GM12878 (cell line): ENCODE measurements at regions not wholly inside any gene's neighbourhood (a gene's known extent, or its start where the extent isn't known, plus 50 kb on each side); places are given as distances from the start of the nearest gene placed in this dataset.

Source experiments
- ATAC-seq: fragments of 200-7000 bp; cut with Tn5 transposase; 3 replicates; pipeline ENCODE4 v1.9.1; 2020; ENCODE audit warnings: mild to moderate bottlenecking, moderate library complexity
- BruUV-seq: library from RNA; stranded (reverse); fragments of 400-500 nt; replicated peaks from 2 replicates; lab custom pipeline; 2021; lab: Mats Ljungman, UMichigan
- CTCF ChIA-PET: fragments of 300-600 bp; sonication (Branson Sonifier 250); formaldehyde crosslinking; extraction: SDS; loops from one replicate; lab custom pipeline; 2021; ENCODE audit warnings: inconsistent platforms; lab: Yijun Ruan, JAX
- POLR2A ChIA-PET: fragments of 350-600 bp; formaldehyde crosslinking; extraction: SDS; loops from one replicate; lab custom pipeline; 2021; ENCODE audit warnings: inconsistent platforms; lab: Charles Lee
- RAD21 ChIA-PET: fragments of 300-600 bp; sonication (Branson Sonifier 250); formaldehyde crosslinking; loops from one replicate; lab custom pipeline; 2023; ENCODE audit warnings: antibody characterized with exemption; ENCODE audit not compliant: unreplicated experiment; lab: Charles Lee
- SMC1A ChIA-PET: fragments of 300-600 bp; sonication (Branson Sonifier 250); formaldehyde crosslinking; loops from one replicate; lab custom pipeline; 2023; ENCODE audit not compliant: unreplicated experiment, uncharacterized antibody; lab: Charles Lee
- DNase-seq: peaks from one replicate; pipeline ENCODE4 v3.0.0-alpha.2; 2011; ENCODE audit warnings: low read depth, low spot score
- FAIRE-seq: peaks from 3 replicates; lab custom pipeline; 2011; peaks lifted over from hg19 to GRCh38; lab: Jason Lieb, UNC
- H2AFZ ChIP-seq: 2 replicates; pipeline ENCODE4 v1.6.0; 2011; ENCODE audit warnings: low read depth, low read length, control low read depth; ENCODE audit not compliant: control insufficient read depth
- H3K27ac ChIP-seq: 2 replicates; pipeline ENCODE4 v1.5.1; 2011; ENCODE audit warnings: control low read depth; ENCODE audit not compliant: control insufficient read depth, insufficient read depth
- H3K27me3 ChIP-seq, 2 experiments: replicated peaks in 1 of 2; 2 replicates each; pipeline versions ENCODE4 v1.6.0 to v1.6.1; 2011; ENCODE audit warnings: low read length in 1 of 2; ENCODE audit not compliant: control insufficient read depth in 2 of 2, insufficient read depth in 2 of 2
- H3K36me3 ChIP-seq, 2 experiments: 2 replicates each; pipeline ENCODE4 v1.5.1; 2011; ENCODE audit warnings: low read length in 1 of 2; ENCODE audit not compliant: control insufficient read depth in 2 of 2, insufficient read depth in 2 of 2
- H3K4me1 ChIP-seq: 2 replicates; pipeline ENCODE4 v1.6.1; 2011; ENCODE audit warnings: mild to moderate bottlenecking, low read length, moderate library complexity, mixed read lengths; ENCODE audit not compliant: control insufficient read depth, insufficient read depth
- H3K4me2 ChIP-seq: 2 replicates; pipeline ENCODE4 v1.6.0; 2011; ENCODE audit warnings: control low read depth; ENCODE audit not compliant: control insufficient read depth, insufficient read depth
- H3K4me3 ChIP-seq: fragments of 200-600 bp; sonication (generic); 2 replicates; pipeline ENCODE4 v1.5.1; 2016
- H3K79me2 ChIP-seq: 2 replicates; pipeline ENCODE4 v1.6.0; 2011; ENCODE audit warnings: low read length; ENCODE audit not compliant: control insufficient read depth, insufficient read depth
- H3K9ac ChIP-seq: 2 replicates; pipeline ENCODE4 v1.8.0; 2011; ENCODE audit warnings: low read length, control low read depth, mixed read lengths; ENCODE audit not compliant: control insufficient read depth, insufficient read depth
- H3K9me3 ChIP-seq: replicated peaks from 3 replicates; pipeline ENCODE4 v1.5.1; 2011; ENCODE audit warnings: mild to moderate bottlenecking, low read length; ENCODE audit not compliant: control insufficient read depth, insufficient read depth
- H4K20me1 ChIP-seq: 2 replicates; pipeline ENCODE4 v1.6.0; 2011; ENCODE audit not compliant: control insufficient read depth, insufficient read depth
- ATF3 ChIP-seq: IDR thresholded peaks from 2 replicates; pipeline ENCODE4 v1.6.1; 2011; ENCODE audit warnings: low read depth, mild to moderate bottlenecking, low read length, moderate library complexity, borderline replicate concordance; ENCODE audit errors: extremely low read depth
- BCL11A ChIP-seq: IDR thresholded peaks from 2 replicates; pipeline ENCODE4 v1.6.1; 2011; ENCODE audit warnings: low read depth, low read length
- DPF2 ChIP-seq: fragments of 450-650 bp; IDR thresholded peaks from 2 replicates; pipeline ENCODE4 v1.6.1; 2017; ENCODE audit warnings: mild to moderate bottlenecking
- KLF5 ChIP-seq: fragments of 450-650 bp; IDR thresholded peaks from 2 replicates; pipeline ENCODE4 v1.6.1; 2014; ENCODE audit warnings: mild to moderate bottlenecking; ENCODE audit not compliant: partially characterized antibody
- MTA2 ChIP-seq: fragments of 450-650 bp; IDR thresholded peaks from 2 replicates; pipeline ENCODE4 v1.6.1; 2016; ENCODE audit warnings: low read depth, mild to moderate bottlenecking, moderate library complexity
- MTA3 ChIP-seq: IDR thresholded peaks from 2 replicates; pipeline ENCODE4 v1.6.1; 2012; ENCODE audit warnings: low read length, inconsistent platforms, borderline replicate concordance
- NFYB ChIP-seq: IDR thresholded peaks from 2 replicates; pipeline ENCODE4 v1.6.1; 2011; ENCODE audit warnings: low read depth, mild to moderate bottlenecking, low read length, improper control_type of control experiment, moderate library complexity; ENCODE audit not compliant: insufficient read depth
- RELB ChIP-seq: fragments of 450-650 bp; IDR thresholded peaks from 2 replicates; pipeline ENCODE4 v1.6.1; 2017; ENCODE audit warnings: low read depth, mild to moderate bottlenecking, moderate library complexity
- REST ChIP-seq: IDR thresholded peaks from 2 replicates; pipeline ENCODE4 v1.6.1; 2012; ENCODE audit warnings: mild to moderate bottlenecking, low read depth, low read length
- STAT3 ChIP-seq: IDR thresholded peaks from 2 replicates; pipeline ENCODE4 v1.6.1; 2011; ENCODE audit warnings: low read depth, low read length, improper control_type of control experiment
- TARDBP ChIP-seq: IDR thresholded peaks from 2 replicates; pipeline ENCODE4 v1.6.1; 2016; ENCODE audit warnings: borderline replicate concordance
- TCF3 ChIP-seq: IDR thresholded peaks from 2 replicates; pipeline ENCODE4 v1.6.1; 2012; ENCODE audit warnings: low read depth, mild to moderate bottlenecking, low read length, borderline replicate concordance; ENCODE audit not compliant: insufficient read depth
- ZNF274 ChIP-seq: IDR thresholded peaks from one replicate; pipeline ENCODE4 v1.8.0; 2011; ENCODE audit not compliant: insufficient read length, insufficient read depth
- WGBS: methylation state at CpG from one replicate; pipeline ENCODE4 v1.1.6; 2016; ENCODE audit warnings: low lambda C conversion rate; ENCODE audit not compliant: insufficient replicate concordance, insufficient coverage; ENCODE audit errors: missing lambda C conversion rate; 5-methylcytosine and 5-hydroxymethylcytosine counted together
- in situ Hi-C: fragments of 300-500 bp; cut with MboI; formaldehyde crosslinking; loops from 9 replicates; pipeline ENCODE4 v1.14.3; 2018; ENCODE audit warnings: mixed read lengths
- intact Hi-C: fragments of 100-400 bp; cut with micrococcal nuclease; formaldehyde crosslinking; loops from one replicate; pipeline ENCODE4 v1.14.2; 2022; ENCODE audit not compliant: unreplicated experiment

DNA sequence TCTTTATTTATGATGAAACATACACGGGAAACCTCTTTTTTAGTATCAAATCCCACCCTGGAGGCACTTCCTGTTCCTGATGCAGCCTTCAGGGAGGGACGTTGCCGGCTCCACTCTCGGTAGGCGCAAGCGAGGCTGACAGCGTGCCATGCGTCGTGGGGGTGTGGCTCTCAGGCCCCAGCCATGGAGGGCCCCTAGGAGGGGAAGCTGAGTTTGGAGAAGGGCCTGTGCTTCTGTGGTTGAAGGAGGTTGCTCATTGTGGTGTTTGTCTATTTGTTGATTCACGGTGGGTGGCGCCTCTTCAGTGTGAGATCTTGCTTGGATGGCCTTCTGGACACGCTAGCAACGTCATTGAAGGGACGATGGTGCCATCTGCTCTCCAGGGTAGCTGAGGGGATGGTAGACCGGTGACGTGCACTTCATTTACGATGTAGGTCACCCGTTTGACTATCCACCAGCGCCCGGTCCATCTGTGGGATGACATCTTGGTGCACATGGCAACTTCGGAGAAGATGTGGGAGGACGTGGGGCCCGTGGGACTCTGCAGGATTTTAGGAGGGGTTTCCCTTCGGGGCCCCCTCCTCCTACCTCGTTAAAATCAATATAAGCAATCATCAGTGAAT, 126.3 kb upstream of the RTL1 start (continued):
- no peak for TF ChIP-seq ATF3
- no peak for TF ChIP-seq DPF2
- no peak for TF ChIP-seq RELB

GRCh38 chr14:101030586-101030985, 127.1 kb upstream of the RTL1 start:
- H3K4me1 ChIP-seq, result no peaks in the 10 kb centered on the region
- POLR2A ChIA-PET, result no interaction called here
- H3K9ac ChIP-seq, result no peak overlapping the region
- BruUV-seq, result no TSS peak
- no peak overlapping the region for H3K4me2 ChIP-seq
- no peaks in the 10 kb centered on the region for H3K79me2 ChIP-seq
- no peaks in the 10 kb centered on the region for H3K9me3 ChIP-seq
- no peak overlapping the region for H3K4me3 ChIP-seq
- no peak for ATAC-seq
- no peaks in the 10 kb centered on the region for H3K36me3 ChIP-seq
- no peak overlapping the region for H2AFZ ChIP-seq
- in situ Hi-C loops, result no loop called here
- FAIRE-seq, result no peak
- WGBS, result 50% methylated on average over 14 of the region's 14 CpGs
- no peaks in the 10 kb centered on the region for H4K20me1 ChIP-seq
- SMC1A ChIA-PET, result no interaction called here
- intact Hi-C loops, result no loop called here
- no peak for DNase-seq
- no peaks in the 10 kb centered on the region for H3K27me3 ChIP-seq
- CTCF ChIA-PET, result no interaction called here
- H3K27ac ChIP-seq, result no peak overlapping the region
- RAD21 ChIA-PET, result no interaction called here
- TF ChIP-seq ZNF274 (no peak), STAT3 (no peak), NFYB (no peak), MTA2 (no peak), MTA3 (no peak), BCL11A (no peak), DPF2 (no peak), TARDBP (no peak), TCF3 (no peak), REST (no peak), KLF5 (no peak)
